ENCODE measurements at regions not wholly inside any gene's neighbourhood (a gene's known extent, or its start where the extent isn't known, plus 50 kb on each side); places are given as distances from the start of the nearest gene placed in this dataset.

DNA sequence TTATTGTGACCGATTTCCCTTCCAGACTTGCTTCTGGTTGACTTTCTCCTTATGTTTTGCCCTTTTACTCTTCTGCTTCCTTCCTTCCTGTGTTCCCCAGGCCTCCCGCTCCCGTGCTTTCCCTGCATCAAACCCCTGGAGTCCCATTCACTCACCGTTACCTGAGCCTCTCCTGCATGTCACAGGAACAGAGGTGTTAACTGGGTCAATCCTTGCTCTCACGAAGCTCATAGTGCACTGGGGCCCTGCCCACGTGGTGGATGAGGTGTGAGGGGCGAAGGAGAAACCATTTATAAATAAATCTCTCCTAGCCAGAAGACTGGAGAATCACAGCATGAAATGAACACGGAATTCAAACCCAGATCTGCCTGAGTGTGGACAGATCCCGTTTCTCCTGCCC, 83.1 kb upstream of the MSX1 start (continued):
- TF ChIP-seq, protein P1, sequence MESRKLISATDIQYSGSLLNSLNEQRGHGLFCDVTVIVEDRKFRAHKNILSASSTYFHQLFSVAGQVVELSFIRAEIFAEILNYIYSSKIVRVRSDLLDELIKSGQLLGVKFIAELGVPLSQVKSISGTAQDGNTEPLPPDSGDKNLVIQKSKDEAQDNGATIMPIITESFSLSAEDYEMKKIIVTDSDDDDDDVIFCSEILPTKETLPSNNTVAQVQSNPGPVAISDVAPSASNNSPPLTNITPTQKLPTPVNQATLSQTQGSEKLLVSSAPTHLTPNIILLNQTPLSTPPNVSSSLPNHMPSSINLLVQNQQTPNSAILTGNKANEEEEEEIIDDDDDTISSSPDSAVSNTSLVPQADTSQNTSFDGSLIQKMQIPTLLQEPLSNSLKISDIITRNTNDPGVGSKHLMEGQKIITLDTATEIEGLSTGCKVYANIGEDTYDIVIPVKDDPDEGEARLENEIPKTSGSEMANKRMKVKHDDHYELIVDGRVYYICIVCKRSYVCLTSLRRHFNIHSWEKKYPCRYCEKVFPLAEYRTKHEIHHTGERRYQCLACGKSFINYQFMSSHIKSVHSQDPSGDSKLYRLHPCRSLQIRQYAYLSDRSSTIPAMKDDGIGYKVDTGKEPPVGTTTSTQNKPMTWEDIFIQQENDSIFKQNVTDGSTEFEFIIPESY (IDR thresholded peaks at IDR 0.05): no peak
- TF ChIP-seq HDAC6 (IDR thresholded peaks at IDR 0.05; ENCODE audit: unreplicated experiment): no peak

DNA sequence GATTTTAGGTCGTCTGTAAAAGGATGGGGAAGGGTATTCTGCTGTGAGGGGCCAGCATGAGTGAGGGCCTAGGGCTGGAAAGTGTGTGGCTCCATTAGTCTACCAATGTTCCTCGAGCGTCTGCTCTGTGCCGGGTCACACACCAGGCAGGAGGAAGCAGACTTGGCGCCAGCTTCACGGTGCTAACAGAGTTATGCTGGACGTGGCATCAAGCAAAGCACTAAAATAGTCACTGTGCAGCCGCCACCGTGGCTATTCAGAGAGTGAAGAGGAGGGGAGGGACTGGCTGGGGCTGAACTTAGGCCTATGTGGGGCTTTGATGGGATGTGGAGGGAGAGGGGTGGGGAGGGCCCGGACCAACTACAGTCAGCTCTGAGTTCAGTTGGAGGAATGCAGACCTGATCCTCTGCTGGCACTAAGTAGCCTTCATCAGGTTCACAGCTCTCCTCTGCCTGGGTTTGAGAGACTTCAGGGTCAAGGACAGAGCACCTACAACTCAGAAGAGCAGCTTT, 83.9 kb upstream of the MSX1 start:
- 49% methylated on average over 10 of the region's 10 CpGs for WGBS (ENCODE audit: insufficient coverage, insufficient replicate concordance, low lambda C conversion rate, missing lambda C conversion rate)
- Histone ChIP-seq H3K4me1 (ENCODE audit: control insufficient read depth, insufficient read depth, low read length) (no peaks in the 10 kb centered on the region), H3K9me3 (replicated peaks; ENCODE audit: control insufficient read depth, insufficient read depth, low read length) (no peaks in the 10 kb centered on the region), H3K27me3 (replicated peaks in 1 of 2; ENCODE audit: control insufficient read depth in 2 of 2, insufficient read depth in 2 of 2, low read length in 1 of 2) (no peaks in the 10 kb centered on the region), H4K20me1 (ENCODE audit: control insufficient read depth, insufficient read depth) (no peaks in the 10 kb centered on the region), H3K36me3 (ENCODE audit: control insufficient read depth in 2 of 2, insufficient read depth in 2 of 2, low read length in 1 of 2) (no peaks in the 10 kb centered on the region), H2AFZ (ENCODE audit: control insufficient read depth, low read depth, low read length) (no peak overlapping the region), H3K4me3 (no peak overlapping the region), H3K79me2 (ENCODE audit: control insufficient read depth, insufficient read depth, low read length) (no peaks in the 10 kb centered on the region), H3K9ac (ENCODE audit: control insufficient read depth, insufficient read depth, low read length) (no peak overlapping the region), H3K27ac (ENCODE audit: control insufficient read depth, insufficient read depth) (no peak overlapping the region), H3K4me2 (ENCODE audit: control insufficient read depth, insufficient read depth) (no peak overlapping the region)
- CTCF ChIA-PET: no interaction called here
- in situ Hi-C loops (cut with MboI) (no loop called here), intact Hi-C loops (cut with micrococcal nuclease; ENCODE audit: unreplicated experiment) (no loop called here)
- FAIRE-seq: no peak
- POLR2A ChIA-PET: no interaction called here
- DNase-seq (ENCODE audit: low read depth, low spot score): no peak
- no peak for ATAC-seq
- BruUV-seq (replicated peaks): no TSS peak
- SMC1A ChIA-PET (ENCODE audit: uncharacterized antibody, unreplicated experiment): no interaction called here
- RAD21 ChIA-PET (ENCODE audit: unreplicated experiment): no interaction called here
- TF ChIP-seq, protein P2, sequence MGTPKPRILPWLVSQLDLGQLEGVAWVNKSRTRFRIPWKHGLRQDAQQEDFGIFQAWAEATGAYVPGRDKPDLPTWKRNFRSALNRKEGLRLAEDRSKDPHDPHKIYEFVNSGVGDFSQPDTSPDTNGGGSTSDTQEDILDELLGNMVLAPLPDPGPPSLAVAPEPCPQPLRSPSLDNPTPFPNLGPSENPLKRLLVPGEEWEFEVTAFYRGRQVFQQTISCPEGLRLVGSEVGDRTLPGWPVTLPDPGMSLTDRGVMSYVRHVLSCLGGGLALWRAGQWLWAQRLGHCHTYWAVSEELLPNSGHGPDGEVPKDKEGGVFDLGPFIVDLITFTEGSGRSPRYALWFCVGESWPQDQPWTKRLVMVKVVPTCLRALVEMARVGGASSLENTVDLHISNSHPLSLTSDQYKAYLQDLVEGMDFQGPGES (IDR thresholded peaks at IDR 0.05): no peak
- TF ChIP-seq, protein P3, sequence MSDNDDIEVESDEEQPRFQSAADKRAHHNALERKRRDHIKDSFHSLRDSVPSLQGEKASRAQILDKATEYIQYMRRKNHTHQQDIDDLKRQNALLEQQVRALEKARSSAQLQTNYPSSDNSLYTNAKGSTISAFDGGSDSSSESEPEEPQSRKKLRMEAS (IDR thresholded peaks at IDR 0.05; ENCODE audit: low read depth, low read length): no peak
- TF ChIP-seq, protein P4, sequence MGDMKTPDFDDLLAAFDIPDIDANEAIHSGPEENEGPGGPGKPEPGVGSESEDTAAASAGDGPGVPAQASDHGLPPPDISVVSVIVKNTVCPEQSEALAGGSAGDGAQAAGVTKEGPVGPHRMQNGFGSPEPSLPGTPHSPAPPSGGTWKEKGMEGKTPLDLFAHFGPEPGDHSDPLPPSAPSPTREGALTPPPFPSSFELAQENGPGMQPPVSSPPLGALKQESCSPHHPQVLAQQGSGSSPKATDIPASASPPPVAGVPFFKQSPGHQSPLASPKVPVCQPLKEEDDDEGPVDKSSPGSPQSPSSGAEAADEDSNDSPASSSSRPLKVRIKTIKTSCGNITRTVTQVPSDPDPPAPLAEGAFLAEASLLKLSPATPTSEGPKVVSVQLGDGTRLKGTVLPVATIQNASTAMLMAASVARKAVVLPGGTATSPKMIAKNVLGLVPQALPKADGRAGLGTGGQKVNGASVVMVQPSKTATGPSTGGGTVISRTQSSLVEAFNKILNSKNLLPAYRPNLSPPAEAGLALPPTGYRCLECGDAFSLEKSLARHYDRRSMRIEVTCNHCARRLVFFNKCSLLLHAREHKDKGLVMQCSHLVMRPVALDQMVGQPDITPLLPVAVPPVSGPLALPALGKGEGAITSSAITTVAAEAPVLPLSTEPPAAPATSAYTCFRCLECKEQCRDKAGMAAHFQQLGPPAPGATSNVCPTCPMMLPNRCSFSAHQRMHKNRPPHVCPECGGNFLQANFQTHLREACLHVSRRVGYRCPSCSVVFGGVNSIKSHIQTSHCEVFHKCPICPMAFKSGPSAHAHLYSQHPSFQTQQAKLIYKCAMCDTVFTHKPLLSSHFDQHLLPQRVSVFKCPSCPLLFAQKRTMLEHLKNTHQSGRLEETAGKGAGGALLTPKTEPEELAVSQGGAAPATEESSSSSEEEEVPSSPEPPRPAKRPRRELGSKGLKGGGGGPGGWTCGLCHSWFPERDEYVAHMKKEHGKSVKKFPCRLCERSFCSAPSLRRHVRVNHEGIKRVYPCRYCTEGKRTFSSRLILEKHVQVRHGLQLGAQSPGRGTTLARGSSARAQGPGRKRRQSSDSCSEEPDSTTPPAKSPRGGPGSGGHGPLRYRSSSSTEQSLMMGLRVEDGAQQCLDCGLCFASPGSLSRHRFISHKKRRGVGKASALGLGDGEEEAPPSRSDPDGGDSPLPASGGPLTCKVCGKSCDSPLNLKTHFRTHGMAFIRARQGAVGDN (IDR thresholded peaks at IDR 0.05): no peak
- no peak for TF ChIP-seq SIN3A (IDR thresholded peaks at IDR 0.05; ENCODE audit: low read depth, low read length)
- TF ChIP-seq KDM1A (IDR thresholded peaks at IDR 0.05; ENCODE audit: borderline replicate concordance): no peak
- TF ChIP-seq POLR2A (IDR thresholded peaks at IDR 0.05; ENCODE audit: low read depth, low read length): no peak
- no peak for TF ChIP-seq EZH2 (IDR thresholded peaks at IDR 0.05; ENCODE audit: borderline replicate concordance, control insufficient read depth, low read depth, low read length)
- TF ChIP-seq, protein P5, sequence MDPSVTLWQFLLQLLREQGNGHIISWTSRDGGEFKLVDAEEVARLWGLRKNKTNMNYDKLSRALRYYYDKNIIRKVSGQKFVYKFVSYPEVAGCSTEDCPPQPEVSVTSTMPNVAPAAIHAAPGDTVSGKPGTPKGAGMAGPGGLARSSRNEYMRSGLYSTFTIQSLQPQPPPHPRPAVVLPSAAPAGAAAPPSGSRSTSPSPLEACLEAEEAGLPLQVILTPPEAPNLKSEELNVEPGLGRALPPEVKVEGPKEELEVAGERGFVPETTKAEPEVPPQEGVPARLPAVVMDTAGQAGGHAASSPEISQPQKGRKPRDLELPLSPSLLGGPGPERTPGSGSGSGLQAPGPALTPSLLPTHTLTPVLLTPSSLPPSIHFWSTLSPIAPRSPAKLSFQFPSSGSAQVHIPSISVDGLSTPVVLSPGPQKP (IDR thresholded peaks at IDR 0.05; ENCODE audit: low read depth, low read length): no peak
- no peak for TF ChIP-seq CBX5 (IDR thresholded peaks at IDR 0.05; ENCODE audit: low read depth)
- TF ChIP-seq SUPT20H (IDR thresholded peaks at IDR 0.05; ENCODE audit: borderline replicate concordance, control insufficient read depth, low read depth, low read length): no peak

All from GM12878 (cell line).